Peyer's patch (tissue), 4 donors: ENCODE measurements at regions not wholly inside any gene's neighbourhood (a gene's known extent, or its start where the extent isn't known, plus 50 kb on each side); places are given as distances from the start of the nearest gene placed in this dataset.

Experiments
- DNase-seq, 3 donors: peaks; one replicate each; pipeline ENCODE4 v3.0.0-alpha.2; 2017 to 2019
- H3K27ac ChIP-seq, 4 donors: fragments of 200-600 bp; sonication (generic); one replicate each; pipeline ENCODE4 v1.5.1; 2016 to 2019
- H3K27me3 ChIP-seq, 2 donors: fragments of 200-600 bp; sonication (generic); one replicate each; pipeline ENCODE4 v1.5.1; 2019
- H3K36me3 ChIP-seq, 3 donors: fragments of 200-600 bp; sonication (generic); one replicate each; pipeline ENCODE4 v1.5.1; 2016 to 2019
- H3K4me1 ChIP-seq, 4 donors: fragments of 200-600 bp; sonication (generic); one replicate each; pipeline ENCODE4 v1.5.1; 2016 to 2019
- H3K4me3 ChIP-seq, 4 donors: fragments of 200-600 bp; sonication (generic); 1 replicate in 3 of 4; 2 replicates in 1 of 4; pipeline ENCODE4 v1.5.1; 2016 to 2019; ENCODE audit warnings: mild to moderate bottlenecking in 1 of 4
- H3K9me3 ChIP-seq, 4 donors: fragments of 200-600 bp; sonication (generic); one replicate each; pipeline ENCODE4 v1.5.1; 2016 to 2019; ENCODE audit warnings: mild to moderate bottlenecking in 1 of 4
- POLR2A ChIP-seq, 2 donors: fragments of 450-650 bp; IDR thresholded peaks; one replicate each; pipeline ENCODE4 v1.5.1; 2017; ENCODE audit warnings: antibody characterized with exemption in 2 of 2, mild to moderate bottlenecking in 2 of 2, moderate library complexity in 2 of 2
- TF ChIP-seq, protein P1 (sequence below), 6 experiments: fragments of 450-650 bp in 4 of 6; fragments of 200-600 bp in 2 of 6; sonication (generic) in 1 of 6; IDR thresholded peaks; one replicate each; pipeline ENCODE4 v1.5.1; 2017 to 2019; ENCODE audit warnings: antibody characterized with exemption in 6 of 6, mild to moderate bottlenecking in 3 of 6, moderate library complexity in 1 of 6

GRCh38 chr7:17227766-17228490 is 70.5 kb upstream of the AHR start:
- no peaks in the 10 kb centered on the region for H3K4me1 ChIP-seq
- H3K27ac ChIP-seq: no peak overlapping the region
- no peaks in the 10 kb centered on the region for H3K27me3 ChIP-seq
- no peak for DNase-seq
- H3K9me3 ChIP-seq: no peaks in the 10 kb centered on the region
- TF ChIP-seq POLR2A (IDR thresholded peaks at IDR 0.05): no peak
- TF ChIP-seq, protein P1, sequence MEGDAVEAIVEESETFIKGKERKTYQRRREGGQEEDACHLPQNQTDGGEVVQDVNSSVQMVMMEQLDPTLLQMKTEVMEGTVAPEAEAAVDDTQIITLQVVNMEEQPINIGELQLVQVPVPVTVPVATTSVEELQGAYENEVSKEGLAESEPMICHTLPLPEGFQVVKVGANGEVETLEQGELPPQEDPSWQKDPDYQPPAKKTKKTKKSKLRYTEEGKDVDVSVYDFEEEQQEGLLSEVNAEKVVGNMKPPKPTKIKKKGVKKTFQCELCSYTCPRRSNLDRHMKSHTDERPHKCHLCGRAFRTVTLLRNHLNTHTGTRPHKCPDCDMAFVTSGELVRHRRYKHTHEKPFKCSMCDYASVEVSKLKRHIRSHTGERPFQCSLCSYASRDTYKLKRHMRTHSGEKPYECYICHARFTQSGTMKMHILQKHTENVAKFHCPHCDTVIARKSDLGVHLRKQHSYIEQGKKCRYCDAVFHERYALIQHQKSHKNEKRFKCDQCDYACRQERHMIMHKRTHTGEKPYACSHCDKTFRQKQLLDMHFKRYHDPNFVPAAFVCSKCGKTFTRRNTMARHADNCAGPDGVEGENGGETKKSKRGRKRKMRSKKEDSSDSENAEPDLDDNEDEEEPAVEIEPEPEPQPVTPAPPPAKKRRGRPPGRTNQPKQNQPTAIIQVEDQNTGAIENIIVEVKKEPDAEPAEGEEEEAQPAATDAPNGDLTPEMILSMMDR (IDR thresholded peaks at IDR 0.05): no peak
- no peak overlapping the region for H3K4me3 ChIP-seq
- H3K36me3 ChIP-seq: no peaks in the 10 kb centered on the region

- Histone ChIP-seq H3K27ac (no peak overlapping the region), H3K36me3 (no peaks in the 10 kb centered on the region), H3K4me1 (peaks cover 0 to 6% (median 0%) of the 10 kb centered on the region in 4 donors), H3K27me3 (no peaks in the 10 kb centered on the region), H3K4me3 (no peak overlapping the region), H3K9me3 (no peaks in the 10 kb centered on the region)
- TF ChIP-seq, protein P1 (IDR thresholded peaks at IDR 0.05): no peak
- no peak for TF ChIP-seq POLR2A (IDR thresholded peaks at IDR 0.05)
- DNase-seq: no peak
Measured at GRCh38 chr7:17229228-17229627, 69.2 kb upstream of the AHR start.

DNA sequence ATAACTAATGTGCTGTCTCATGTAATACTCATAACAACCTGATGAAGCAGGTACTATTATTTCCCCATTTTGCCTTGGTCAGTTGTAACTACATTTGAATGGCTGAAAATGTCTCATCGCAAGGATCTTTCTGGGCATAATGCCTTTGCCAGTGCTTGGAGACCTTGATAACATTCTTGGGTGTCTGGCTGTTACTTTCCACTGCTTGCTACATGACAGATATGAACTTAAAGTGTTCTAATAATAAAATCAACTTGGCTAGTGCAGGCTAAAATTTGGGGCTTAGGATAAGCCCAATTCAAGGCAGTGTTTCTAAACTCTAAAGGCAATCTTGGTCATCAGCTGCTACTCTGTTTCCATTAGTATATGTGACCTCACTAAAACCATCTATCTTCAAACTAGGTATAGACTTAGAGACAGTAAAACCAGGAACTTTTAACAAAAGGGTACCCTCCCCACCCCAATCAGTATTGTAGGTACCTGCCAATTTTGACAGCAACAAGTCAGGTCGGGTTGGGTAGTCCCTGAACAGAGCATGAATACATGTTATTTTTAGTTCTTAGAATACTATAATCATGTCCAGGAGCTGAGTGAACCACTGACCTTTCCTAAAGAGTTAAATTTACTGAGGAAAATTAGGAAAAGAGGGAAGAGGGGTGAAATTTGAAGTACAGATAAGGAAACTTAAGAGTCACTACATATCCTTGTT is 68.2 kb upstream of the AHR start:
- peaks cover 0 to 6% (median 0%) of the 10 kb centered on the region in 4 donors for H3K4me1 ChIP-seq
- H3K36me3 ChIP-seq: no peaks in the 10 kb centered on the region
- TF ChIP-seq, protein P1 (IDR thresholded peaks at IDR 0.05): no peak
- TF ChIP-seq POLR2A (IDR thresholded peaks at IDR 0.05): no peak
- no peaks in the 10 kb centered on the region for H3K9me3 ChIP-seq
- H3K27ac ChIP-seq: no peak overlapping the region
- DNase-seq: no peak
- no peak overlapping the region for H3K4me3 ChIP-seq
- no peaks in the 10 kb centered on the region for H3K27me3 ChIP-seq

DNA sequence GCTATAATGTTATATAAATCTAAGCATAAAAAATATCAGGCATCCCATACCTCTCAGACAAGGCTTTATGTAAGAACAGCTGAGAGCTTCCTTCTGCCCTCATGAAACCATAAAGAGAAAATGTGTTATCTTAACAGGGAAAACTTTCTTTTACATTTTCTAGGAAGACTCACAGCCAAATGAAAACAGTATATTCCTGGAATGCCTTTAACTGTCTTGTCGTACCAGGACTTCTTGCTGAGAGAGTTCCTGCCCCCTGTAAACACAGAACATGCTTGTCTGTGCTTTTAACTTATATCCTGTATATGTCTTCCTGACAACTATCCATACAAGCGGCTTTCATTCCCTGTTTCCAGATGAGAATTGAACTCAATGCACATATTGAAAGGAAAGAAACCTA is 64.8 kb upstream of the AHR start:
- TF ChIP-seq POLR2A (IDR thresholded peaks at IDR 0.05): no peak
- TF ChIP-seq, protein P1 (IDR thresholded peaks at IDR 0.05): no peak
- no peak overlapping the region for H3K4me3 ChIP-seq

DNA sequence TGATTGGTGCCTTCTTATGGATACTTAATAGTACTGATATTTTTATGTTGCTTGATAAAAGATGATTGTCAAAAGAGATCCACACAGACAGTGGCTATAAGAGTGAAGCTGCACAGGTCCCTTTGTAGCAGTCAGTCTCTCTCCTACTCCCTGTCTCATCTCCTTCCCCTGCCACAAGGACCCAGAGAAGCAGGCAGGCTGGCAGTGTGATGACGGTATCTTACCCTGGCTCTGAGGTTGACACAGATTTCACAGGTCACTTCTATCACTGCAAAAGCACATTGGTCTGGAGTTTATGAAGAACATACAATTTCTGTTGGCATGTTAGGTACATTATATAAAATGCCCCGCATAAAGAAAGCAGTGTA is 64.4 kb upstream of the AHR start:
- Histone ChIP-seq H3K4me1 (peaks cover 0 to 6% (median 0%) of the 10 kb centered on the region in 4 donors), H3K36me3 (no peaks in the 10 kb centered on the region), H3K9me3 (no peaks in the 10 kb centered on the region), H3K27me3 (no peaks in the 10 kb centered on the region), H3K4me3 (peak overlapping the region in 1 of 4 donors; percentile 8), H3K27ac (peak overlapping the region in 3 of 4 donors; percentile 61 to 78 (median 73))
- no peak for DNase-seq
- TF ChIP-seq, protein P1 (IDR thresholded peaks at IDR 0.05): no peak
- TF ChIP-seq POLR2A (IDR thresholded peaks at IDR 0.05): no peak

More for the DNA sequence above, 64.8 kb upstream of the AHR start:
- DNase-seq: no peak
- H3K4me1 ChIP-seq: peaks cover 0 to 6% (median 0%) of the 10 kb centered on the region in 4 donors
- no peaks in the 10 kb centered on the region for H3K9me3 ChIP-seq
- H3K27me3 ChIP-seq: no peaks in the 10 kb centered on the region
- peak overlapping the region in 3 of 4 donors; percentile 61 to 78 (median 73) for H3K27ac ChIP-seq
- no peaks in the 10 kb centered on the region for H3K36me3 ChIP-seq
